Mucosa of stomach (tissue), 1 donor: ENCODE measurements at regions not wholly inside any gene's neighbourhood (a gene's known extent, or its start where the extent isn't known, plus 50 kb on each side); places are given as distances from the start of the nearest gene placed in this dataset.

Experiments
- H3K27me3 ChIP-seq: one replicate; pipeline ENCODE4 v1.7.0; 2013; ENCODE audit warnings: mild to moderate bottlenecking, low read length; ENCODE audit not compliant: control insufficient read depth, insufficient read depth
- H3K36me3 ChIP-seq: one replicate; pipeline ENCODE4 v1.7.0; 2013; ENCODE audit warnings: low read length; ENCODE audit not compliant: control insufficient read depth, insufficient read depth
- H3K4me1 ChIP-seq: one replicate; pipeline ENCODE4 v1.7.0; 2013; ENCODE audit warnings: mild to moderate bottlenecking, low read length; ENCODE audit not compliant: control insufficient read depth, insufficient read depth
- H3K4me3 ChIP-seq: one replicate; pipeline ENCODE4 v1.7.0; 2013; ENCODE audit warnings: low read length
- H3K9ac ChIP-seq: one replicate; pipeline ENCODE4 v1.7.0; 2013; ENCODE audit warnings: mild to moderate bottlenecking, low read length, moderate library complexity
- H3K9me3 ChIP-seq: one replicate; pipeline ENCODE4 v1.7.0; 2013; ENCODE audit warnings: mild to moderate bottlenecking, low read length, moderate library complexity; ENCODE audit not compliant: control insufficient read depth
- donor health status: Pancreatic carcinoma.

DNA sequence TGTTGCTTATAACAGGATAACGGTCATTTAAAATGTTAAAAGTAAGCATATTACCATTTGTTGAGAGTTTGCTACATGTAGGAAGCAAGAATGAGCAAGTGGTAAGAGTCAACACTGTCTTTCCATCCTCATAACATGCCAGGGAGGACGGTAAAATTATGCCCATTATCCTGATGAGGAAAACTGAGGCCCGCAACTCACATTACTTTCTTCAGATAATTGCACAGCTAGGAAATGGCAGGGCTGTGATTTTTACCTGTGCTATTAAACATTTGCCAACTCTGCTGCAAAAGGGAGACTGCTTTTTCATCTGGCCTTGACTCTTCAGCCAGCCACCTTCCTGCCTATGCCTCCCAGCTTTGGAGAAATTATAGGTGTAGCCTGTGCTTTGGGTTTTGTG is 79.8 kb upstream of the BOD1 start:
- Histone ChIP-seq H3K4me3 (no peak overlapping the region), H3K9ac (no peak overlapping the region), H3K9me3 (no peaks in the 10 kb centered on the region), H3K36me3 (no peaks in the 10 kb centered on the region), H3K4me1 (peaks cover 7% of the 10 kb centered on the region), H3K27me3 (no peaks in the 10 kb centered on the region)

DNA sequence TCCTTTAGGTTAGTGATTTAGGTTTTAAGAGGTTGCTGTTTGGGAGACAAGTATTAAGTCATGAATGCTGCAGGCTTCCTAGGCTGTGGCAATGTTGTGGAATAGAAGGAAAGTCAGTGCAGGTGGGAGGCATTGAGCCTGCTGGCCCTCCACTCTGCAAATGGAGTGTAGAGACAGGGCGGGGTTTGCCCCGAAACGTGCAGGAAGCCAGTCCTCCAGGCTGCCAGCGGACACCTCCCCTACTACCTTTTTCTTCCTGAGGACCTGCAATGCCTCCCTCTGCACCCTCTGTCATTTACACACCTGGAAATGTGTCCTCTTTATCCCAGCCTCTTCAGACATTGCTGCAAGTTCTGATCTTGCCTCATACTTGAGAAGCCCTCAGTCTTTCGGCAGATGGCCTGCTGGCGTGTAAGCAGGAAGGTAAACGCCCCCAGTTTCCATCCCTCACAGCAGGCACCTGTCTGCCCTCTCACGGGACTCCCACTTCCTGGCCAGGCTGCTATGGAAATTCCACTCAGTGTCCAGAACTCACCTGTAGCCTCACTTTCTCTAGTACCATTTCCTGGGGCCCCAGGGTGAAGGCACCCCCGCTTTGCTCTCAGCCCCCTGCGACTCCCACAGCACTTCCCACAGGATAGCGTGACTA is 81.6 kb upstream of the BOD1 start:
- Histone ChIP-seq H3K27me3 (no peaks in the 10 kb centered on the region), H3K4me3 (no peak overlapping the region), H3K36me3 (no peaks in the 10 kb centered on the region)

DNA sequence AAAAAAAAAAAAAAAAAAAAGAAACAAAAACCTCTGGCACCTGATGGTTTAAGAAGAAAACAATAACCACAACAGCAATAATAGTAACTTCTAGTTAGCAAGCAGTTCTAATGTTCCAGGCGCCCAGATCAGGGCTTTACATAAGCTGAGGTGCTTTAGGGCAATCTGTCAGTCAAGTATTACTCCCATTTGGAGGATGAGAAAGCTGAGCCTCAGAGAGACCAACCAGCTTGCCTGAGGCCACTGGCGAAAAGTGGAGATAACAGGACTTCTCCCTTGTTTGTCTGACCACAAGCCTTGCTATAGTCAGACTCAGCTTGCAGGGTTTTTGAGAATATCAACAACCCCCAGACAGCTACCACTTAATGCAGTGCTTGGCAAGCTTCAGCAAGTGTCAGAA is 83.5 kb upstream of the BOD1 start:
- Histone ChIP-seq H3K9me3 (no peaks in the 10 kb centered on the region), H3K9ac (no peak overlapping the region), H3K4me1 (no peaks in the 10 kb centered on the region), H3K27me3 (no peaks in the 10 kb centered on the region), H3K4me3 (no peak overlapping the region), H3K36me3 (no peaks in the 10 kb centered on the region)

More for the DNA sequence above, 81.6 kb upstream of the BOD1 start:
- H3K9ac ChIP-seq, result no peak overlapping the region
- H3K9me3 ChIP-seq, result no peaks in the 10 kb centered on the region
- peaks cover 6% of the 10 kb centered on the region for H3K4me1 ChIP-seq

DNA sequence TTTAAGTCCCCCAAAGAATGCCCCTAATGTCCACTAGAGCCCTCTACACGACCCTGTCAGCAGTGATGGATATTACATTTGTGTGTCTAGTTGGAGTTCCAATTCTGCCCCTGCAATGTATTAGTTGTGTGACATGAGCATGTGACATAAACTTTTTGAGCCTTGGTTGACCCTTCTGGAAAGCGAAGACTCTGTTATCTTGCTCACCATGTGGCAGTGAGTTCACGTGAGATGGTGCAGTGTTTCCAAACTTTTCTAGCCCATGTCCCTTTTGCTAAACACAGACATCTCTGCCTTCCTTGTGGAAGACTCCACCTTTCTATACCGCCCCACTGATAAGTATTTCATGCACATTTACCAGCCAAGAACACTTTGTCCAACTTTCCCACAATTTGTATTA is 87.0 kb upstream of the BOD1 start:
- Histone ChIP-seq H3K27me3 (no peaks in the 10 kb centered on the region), H3K4me1 (no peaks in the 10 kb centered on the region), H3K9me3 (no peaks in the 10 kb centered on the region), H3K4me3 (no peak overlapping the region), H3K9ac (no peak overlapping the region), H3K36me3 (no peaks in the 10 kb centered on the region)

DNA sequence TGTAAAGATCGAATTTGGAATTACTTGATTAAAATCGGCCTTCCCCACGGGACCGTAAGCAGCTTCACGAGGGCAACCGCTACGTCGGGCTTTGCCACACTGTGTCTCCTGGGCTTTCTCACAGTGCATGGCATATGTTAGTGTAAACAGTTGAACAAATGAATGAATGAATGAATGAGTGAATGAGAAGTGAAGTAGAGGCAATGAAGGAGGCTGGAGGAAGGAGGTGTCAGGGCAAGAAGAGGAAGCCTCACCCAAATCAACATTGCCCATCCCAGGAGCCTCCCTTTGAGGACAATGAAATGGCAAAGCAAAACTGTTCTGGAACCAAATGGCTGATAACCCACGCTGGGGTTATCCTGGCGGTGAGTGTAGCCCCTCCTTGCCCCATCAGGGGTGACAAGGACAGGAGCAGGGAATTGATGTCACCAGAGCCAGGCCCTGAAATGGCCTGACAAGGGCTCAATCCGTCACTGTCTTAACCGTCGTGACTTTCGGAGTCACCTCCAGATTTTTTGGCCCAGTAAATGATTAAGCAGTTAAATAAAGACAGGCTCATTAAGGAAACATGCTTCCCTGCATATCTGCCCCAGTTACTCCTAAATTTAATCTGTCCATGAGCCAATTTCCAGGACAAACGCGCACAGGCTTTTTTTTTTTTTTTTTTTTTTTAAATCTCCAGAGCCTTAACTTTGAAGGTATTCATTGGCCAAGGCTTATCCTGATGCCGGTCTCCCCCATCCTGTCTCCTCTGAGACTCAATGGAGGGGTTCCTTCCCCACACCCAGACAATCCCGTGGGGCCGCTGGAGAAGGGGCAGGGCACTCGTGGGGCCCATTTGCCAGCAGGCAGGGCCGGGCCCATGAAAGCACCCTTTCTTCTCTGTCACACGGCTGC is 88.4 kb upstream of the BOD1 start:
- Histone ChIP-seq H3K4me1 (no peaks in the 10 kb centered on the region), H3K9me3 (no peaks in the 10 kb centered on the region), H3K4me3 (no peak overlapping the region), H3K36me3 (no peaks in the 10 kb centered on the region), H3K27me3 (no peaks in the 10 kb centered on the region), H3K9ac (no peak overlapping the region)

DNA sequence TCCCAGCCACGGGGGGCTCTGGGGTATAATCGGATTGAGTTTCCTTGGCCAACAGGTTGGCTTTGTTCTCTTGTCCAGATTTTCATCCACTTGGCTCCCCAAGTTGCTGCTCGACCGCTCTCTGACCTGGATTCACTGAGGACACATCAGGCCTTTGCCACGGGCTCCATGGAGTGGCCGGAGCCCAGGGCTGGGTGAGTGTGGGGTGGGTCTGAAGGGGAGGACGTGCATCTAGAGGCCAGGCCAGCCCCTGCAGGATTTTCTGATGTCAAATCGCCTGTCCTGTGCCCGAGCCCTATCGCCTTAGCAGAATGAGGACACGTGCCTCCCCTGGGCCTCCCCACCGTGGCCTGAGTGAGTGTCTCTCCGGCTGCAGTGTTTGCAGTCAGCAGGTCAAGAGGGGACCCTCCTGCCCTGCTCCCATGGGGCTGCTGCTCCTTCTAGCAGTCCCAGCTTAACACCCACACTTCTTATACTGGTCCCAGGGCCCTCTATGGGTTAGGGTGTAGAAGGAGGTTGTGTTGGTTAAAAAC is 89.1 kb upstream of the BOD1 start:
- H3K9me3 ChIP-seq, result no peaks in the 10 kb centered on the region
- no peak overlapping the region for H3K4me3 ChIP-seq
- H3K4me1 ChIP-seq, result no peaks in the 10 kb centered on the region
- H3K36me3 ChIP-seq, result no peaks in the 10 kb centered on the region
- no peaks in the 10 kb centered on the region for H3K27me3 ChIP-seq
- H3K9ac ChIP-seq, result no peak overlapping the region

DNA sequence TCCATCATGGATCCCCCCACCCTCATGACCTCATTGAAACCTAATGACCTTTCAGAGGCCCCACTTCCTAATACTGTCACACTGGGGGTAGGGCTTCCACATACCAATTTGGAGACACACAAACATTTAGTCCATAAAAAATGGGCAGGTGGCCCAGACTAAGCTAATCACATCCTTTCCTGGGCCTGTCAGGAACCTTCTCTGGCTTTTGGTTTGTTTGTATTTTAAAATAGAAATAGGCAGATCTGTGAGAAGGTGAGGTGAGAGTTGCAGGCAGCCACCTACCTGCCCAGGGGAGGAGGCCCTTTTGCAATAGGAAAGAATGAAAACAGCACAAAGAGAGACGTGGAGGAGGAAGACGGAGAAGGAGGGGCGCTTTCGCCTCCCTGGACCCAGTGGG is 90.2 kb upstream of the BOD1 start:
- Histone ChIP-seq H3K4me1 (no peaks in the 10 kb centered on the region), H3K4me3 (no peak overlapping the region), H3K27me3 (no peaks in the 10 kb centered on the region), H3K36me3 (no peaks in the 10 kb centered on the region), H3K9me3 (no peaks in the 10 kb centered on the region), H3K9ac (no peak overlapping the region)

DNA sequence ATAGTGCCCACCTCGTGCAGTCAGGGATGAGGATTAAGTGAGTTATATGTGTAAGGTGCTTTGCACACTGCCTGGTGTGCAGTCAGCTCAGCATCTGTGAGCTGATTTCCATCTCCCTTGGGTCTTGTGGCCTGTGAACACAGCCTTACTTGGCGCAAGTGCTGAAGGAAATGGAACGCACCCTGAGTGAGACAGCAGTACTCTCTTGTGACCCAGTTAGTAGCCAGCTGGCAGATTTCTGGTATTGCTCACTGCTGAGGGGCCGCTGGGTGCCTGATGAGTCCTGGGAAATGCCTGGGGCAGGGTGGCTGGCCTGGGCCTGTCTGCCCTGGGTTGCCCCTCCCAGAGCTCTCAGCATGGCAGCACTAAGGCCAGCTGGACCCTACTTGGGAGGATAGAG is 90.9 kb upstream of the BOD1 start:
- H3K4me1 ChIP-seq, result no peaks in the 10 kb centered on the region
- H3K36me3 ChIP-seq, result no peaks in the 10 kb centered on the region
- H3K4me3 ChIP-seq, result no peak overlapping the region
- H3K9me3 ChIP-seq, result no peaks in the 10 kb centered on the region
- no peaks in the 10 kb centered on the region for H3K27me3 ChIP-seq
- no peak overlapping the region for H3K9ac ChIP-seq

DNA sequence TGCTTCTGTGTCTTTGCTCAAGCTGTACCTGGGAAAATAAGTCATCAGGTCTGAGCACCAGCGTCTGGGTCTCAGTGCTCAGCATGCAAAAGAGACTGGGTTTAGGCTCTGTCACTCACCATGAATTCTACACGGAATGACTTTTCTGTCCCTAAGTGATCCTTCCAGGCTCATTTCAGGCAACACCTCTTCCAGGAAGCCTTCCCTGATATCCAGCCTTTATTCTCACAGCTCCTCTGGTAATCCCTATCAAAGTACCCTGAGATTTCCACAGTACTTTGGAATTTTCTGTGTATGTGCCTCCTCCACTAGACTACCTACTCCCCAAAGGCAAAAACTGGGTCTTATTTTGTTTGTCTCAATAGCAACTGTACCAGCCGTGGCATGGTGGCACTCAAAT is 92.7 kb upstream of the BOD1 start:
- Histone ChIP-seq H3K4me3 (no peak overlapping the region), H3K9ac (no peak overlapping the region), H3K36me3 (no peaks in the 10 kb centered on the region), H3K4me1 (no peaks in the 10 kb centered on the region), H3K27me3 (no peaks in the 10 kb centered on the region), H3K9me3 (no peaks in the 10 kb centered on the region)

DNA sequence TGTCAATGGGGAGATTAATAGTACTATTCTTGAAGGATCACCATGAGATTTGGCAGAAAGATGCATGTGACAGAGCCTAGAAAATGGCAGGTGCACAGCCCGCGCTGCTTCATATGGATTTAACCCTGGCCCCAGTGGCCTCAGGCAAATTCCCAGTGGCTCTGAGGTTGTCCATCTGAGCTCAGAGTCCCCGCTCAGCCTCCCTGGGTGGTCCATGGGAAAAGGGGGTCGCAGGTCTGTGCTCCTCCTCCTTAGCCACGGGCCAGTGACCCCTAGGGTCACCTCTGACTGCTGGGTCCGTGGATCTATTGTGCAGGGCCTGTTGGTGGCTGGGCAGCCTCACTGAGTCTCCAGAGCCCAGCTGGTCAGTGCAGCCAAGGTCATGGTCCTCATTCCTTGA is 93.3 kb upstream of the BOD1 start:
- no peak overlapping the region for H3K4me3 ChIP-seq
- H3K9me3 ChIP-seq, result no peaks in the 10 kb centered on the region
- H3K4me1 ChIP-seq, result no peaks in the 10 kb centered on the region
- no peaks in the 10 kb centered on the region for H3K36me3 ChIP-seq
- H3K27me3 ChIP-seq, result no peaks in the 10 kb centered on the region
- H3K9ac ChIP-seq, result no peak overlapping the region

DNA sequence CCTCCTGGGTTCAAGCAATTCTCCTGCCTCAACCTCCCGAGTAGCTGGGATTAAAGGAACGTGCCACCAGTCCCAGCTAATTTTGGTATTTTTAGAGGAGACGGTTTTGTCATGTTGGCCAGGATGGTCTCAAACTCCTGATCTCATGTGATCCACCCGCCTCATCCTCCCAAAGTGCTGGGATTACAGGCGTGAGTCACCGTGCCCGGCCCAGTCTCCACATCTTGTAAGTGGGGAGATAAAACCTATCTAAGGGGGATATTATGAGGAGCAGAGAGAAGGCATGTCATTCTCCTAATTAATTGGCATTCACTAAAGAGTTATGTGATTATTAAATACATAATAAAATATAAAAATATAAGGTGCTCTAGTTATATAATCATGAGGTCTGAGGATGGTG is 94.1 kb upstream of the BOD1 start:
- Histone ChIP-seq H3K4me1 (no peaks in the 10 kb centered on the region), H3K36me3 (no peaks in the 10 kb centered on the region), H3K9me3 (no peaks in the 10 kb centered on the region), H3K27me3 (no peaks in the 10 kb centered on the region), H3K4me3 (no peak overlapping the region), H3K9ac (no peak overlapping the region)

DNA sequence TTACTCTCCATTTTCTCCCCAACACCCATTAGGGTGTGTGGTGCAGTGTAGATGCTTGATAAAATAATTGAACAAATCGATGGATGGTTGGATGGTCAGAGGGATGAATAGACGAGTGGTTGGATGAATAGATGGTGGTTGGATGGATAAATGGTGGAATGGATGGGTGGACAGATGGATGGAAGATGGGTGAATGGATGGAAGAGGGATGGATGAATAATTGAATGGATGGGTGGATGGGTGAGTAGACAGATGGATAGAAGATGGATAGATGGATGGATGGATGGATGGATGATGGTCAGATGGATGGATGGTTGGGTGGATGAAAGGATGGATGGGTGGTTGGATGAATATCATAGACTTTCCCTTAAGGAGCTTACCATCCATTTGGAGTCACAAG is 95.0 kb upstream of the BOD1 start:
- no peaks in the 10 kb centered on the region for H3K9me3 ChIP-seq
- no peak overlapping the region for H3K4me3 ChIP-seq
- no peaks in the 10 kb centered on the region for H3K4me1 ChIP-seq
- H3K9ac ChIP-seq, result no peak overlapping the region
- H3K27me3 ChIP-seq, result no peaks in the 10 kb centered on the region
- no peaks in the 10 kb centered on the region for H3K36me3 ChIP-seq
